ENCODE measurements at regions not wholly inside any gene's neighbourhood (a gene's known extent, or its start where the extent isn't known, plus 50 kb on each side); places are given as distances from the start of the nearest gene placed in this dataset.

- TF ChIP-seq EZH2phosphoT487 (IDR thresholded peaks at IDR 0.05; ENCODE audit: borderline replicate concordance, low read depth, low read length) (no peak), CTCF (conservative IDR thresholded peaks at IDR 0.05; ENCODE audit: low read length) (no peak)
Measured at GRCh38 chr5:101937041-101937440, 359.0 kb downstream of the SLCO4C1 start.

All from OCI-LY7 (cell line).